NCI-H1694 treated with DMSO at 0.1 percent for 48 hours (cell line): ENCODE measurements at regions not wholly inside any gene's neighbourhood (a gene's known extent, or its start where the extent isn't known, plus 50 kb on each side); places are given as distances from the start of the nearest gene placed in this dataset.
"Not testable (repeated sequence)": the region's sequence is repeated elsewhere in the genome, so short reads cannot be mapped to it uniquely, and the experiment has no call there.

Experiments
- DNase-seq: peaks from one replicate; lab custom pipeline; 2025; lab: John Stamatoyannopoulos, UW

DNA sequence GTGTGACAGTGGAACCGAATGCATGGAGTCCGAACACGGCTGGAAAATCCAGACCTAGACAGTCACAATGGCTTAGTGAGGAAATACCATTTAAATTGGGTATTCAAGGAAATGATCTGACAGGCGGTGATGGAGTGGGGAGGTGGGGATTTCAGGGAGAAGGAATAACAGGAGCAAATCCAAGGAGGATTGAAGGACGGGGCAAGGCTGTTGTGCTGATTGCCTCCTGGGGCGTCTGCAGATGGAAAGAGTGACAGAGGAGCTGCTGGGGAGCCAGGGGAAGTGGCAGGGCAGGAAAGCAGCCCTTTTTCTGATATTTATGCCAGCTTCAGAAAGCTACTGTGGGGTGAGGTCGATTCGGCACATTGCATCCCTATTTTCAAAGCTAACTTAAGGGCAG is 99.1 kb upstream of the FMN2 start:
- not testable (repeated sequence) for DNase-seq

DNA sequence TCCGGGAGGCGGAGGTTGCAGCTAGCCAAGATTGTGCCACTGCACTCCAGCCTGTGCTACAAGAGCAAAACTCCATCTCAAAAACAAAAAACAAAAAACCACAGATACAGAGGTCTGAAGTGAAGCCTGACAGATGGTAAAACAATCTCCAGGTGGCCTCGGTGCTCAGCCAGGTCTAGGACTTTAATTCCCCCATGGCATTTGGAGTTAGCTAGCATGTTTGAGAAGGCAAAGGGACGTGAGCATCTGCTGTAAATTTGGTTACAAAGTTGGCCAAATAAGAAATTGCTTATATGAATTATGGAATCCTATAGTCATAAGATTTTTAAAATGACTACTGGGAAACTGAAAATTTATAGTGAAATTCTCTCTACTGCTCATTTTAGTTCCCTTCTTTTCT is 98.3 kb upstream of the FMN2 start:
- DNase-seq = no peak

DNA sequence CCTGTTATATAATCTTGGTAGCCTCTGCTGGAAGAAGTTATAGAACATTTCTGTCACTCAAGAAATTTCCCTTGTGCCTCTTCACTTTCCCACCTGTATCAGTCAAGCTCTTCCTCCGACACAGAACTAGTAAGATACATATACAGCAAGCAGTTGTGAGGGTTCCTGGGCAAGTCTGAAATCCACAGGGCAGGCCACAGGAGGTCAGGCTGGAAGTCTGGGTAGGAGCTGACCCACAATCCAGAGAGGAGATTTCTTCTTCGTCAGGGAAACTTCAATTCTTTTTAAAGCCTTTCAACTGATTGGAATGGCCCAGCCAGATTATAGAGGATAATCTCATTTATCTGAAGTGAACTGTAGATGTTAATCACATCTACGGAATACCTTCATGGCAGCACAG is 96.4 kb upstream of the FMN2 start:
- no peak for DNase-seq

DNA sequence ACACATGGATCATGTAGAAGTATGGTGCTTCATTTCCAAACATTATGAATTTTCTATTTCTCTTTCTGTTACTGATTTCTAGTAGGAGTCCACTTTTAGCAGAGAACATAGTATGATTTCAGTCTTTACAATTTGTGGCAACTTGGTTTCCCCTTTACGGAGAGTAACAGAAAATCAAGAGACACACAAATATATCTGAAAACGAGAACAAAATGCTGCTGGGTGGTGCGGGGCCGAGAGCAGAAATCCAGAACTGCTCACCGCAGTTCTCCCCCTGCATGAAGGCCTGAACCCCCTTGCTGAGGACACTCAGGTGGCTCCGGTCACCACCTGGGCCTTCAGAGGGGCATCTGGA is 94.5 kb upstream of the FMN2 start:
- DNase-seq = no peak

DNA sequence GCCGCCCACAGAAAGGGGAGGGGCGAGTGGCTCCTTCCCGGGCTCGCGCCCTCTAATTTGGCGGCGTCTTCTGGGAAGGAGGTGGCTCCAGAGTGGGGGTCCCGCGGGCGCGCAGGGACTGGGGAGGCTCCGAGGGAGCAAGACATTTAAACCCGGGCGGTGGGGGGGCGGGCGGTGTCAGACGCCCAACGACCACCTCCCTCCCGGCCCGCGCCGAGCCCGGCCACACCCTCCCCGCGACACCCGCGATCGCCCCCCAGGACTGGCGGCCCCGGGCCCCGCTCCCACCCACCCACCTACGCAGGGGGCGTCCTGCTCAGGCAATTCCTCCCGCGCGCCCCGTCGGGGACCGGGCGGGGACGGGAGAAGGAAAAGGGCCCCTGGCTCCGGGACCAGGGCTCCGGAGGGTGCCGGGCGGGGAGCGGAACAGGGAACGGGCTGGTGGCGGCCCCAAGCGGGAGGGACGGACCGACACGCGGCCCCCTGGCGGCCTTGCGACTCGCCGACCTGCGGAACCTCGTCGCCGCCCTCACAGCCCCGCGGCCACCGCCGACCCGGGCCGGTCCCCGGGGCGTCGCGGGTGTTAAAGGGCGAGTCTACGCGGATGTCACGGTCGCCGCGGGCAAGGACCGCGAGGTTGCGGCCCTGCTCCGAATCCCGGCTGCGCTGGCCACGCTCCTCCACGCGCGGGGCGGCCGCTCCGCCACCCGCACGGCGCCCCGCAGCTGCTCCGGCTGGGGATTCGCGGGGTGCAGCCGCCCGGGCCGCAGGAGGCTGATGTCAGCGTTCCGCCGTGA is 94.0 kb upstream of the FMN2 start:
- DNase-seq = no peak

DNA sequence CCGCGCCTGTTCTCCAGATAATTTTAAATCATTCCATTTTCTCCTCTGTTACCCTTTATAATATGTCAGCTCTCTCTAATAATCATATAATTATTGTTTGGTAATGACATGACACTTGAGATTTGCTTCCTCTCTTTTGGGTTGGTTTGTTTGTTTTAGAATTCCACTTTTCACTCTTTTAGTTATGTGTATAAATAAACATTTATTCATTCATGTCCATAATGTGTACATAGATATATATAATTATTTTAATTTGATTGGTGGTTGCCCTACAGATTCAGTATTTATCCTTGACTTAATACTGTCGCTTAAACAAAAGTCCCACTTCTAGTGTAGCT is 93.4 kb upstream of the FMN2 start:
- DNase-seq = no peak

DNA sequence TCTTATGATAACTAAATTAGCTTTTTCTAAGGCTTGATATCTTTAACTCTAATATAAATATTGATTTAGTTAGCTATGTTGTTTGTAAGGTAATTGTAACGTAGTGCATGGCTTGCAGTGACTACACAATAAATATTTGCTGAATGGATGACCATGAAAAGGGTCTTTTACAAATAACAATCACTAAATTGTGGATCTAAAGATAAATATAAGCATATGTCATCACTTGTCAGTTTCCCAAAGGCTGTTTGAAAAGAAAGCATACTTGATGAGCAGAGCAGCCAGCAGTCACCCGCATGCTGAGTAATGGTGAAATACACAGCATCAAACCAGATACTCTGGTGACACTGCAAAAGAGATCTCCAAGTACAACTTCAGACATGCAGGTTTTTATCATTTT is 92.5 kb upstream of the FMN2 start:
- DNase-seq = no peak

DNA sequence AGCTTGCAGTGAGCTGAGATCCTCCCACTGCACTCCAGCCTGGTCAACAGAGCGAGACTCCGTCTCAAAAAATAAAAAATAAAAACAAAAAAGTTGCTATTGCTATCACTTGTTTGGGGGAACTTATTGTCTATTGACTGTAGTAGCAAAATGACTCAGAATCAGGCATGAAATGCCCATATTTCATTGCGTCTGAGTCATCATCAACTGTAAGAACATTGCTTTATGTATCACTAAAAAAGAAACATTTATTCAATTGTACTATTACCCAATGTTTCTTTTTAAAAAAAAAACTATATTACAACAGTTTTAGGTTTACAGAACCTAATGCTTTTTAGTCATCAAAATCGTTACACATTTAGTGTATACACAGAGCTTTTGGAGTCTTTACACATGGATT is 91.0 kb upstream of the FMN2 start:
- no peak for DNase-seq

DNA sequence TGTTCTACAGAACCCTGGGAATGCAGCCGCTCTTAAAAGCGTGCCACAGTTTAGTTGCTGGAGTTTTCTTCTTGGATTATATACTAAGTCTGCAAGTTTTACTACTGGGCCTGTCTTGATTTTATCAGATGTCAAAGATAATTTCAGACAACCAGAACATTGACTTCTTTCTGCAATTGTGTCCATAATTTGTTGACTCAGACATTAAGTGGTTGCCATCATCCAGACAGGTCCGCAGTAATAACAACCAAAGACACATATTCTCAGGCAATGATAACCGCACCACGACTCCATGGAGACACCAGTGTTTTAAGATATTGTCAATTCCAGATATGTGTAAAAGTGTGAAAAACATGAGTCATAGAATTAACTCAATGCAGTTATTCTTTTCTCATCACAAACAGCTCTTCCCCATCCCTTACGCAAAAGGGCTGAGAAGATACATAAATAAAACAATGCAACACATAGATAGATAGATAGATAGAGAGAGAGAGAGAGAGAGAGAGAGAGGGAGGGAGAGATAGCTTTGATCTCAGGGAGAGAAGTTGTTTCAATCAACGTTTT is 90.4 kb upstream of the FMN2 start:
- DNase-seq = no peak

DNA sequence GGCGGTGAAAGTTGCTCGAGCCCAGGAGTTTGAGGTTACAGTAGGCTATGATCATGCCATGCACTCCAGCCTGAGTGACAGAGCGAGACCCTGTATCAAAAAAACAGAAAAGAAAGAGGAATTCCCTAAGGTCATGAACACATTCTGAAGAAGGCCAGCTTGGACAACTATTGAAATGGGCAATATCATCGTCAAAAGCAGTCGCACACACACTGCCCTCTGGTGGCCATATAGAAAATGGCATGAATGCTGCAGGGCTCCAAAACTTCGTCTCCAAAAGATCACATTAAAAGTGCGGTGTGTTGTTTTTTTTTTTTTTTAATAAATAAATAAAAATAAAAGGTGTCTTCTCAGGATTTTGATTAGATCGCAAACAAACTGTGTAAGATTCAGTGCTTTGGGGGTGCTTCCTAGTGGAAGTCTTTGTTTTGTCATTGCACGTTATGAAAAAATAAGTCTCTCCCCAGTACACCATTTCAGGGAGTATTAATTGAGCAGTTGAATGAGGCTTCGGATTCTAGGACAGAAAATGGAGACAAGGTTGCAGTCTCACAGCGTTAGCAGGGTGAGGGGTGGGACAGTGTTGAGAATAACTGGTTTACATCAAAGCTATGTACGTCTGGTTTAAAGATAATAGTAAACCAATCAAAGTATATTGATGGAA is 87.5 kb upstream of the FMN2 start:
- DNase-seq = no peak

DNA sequence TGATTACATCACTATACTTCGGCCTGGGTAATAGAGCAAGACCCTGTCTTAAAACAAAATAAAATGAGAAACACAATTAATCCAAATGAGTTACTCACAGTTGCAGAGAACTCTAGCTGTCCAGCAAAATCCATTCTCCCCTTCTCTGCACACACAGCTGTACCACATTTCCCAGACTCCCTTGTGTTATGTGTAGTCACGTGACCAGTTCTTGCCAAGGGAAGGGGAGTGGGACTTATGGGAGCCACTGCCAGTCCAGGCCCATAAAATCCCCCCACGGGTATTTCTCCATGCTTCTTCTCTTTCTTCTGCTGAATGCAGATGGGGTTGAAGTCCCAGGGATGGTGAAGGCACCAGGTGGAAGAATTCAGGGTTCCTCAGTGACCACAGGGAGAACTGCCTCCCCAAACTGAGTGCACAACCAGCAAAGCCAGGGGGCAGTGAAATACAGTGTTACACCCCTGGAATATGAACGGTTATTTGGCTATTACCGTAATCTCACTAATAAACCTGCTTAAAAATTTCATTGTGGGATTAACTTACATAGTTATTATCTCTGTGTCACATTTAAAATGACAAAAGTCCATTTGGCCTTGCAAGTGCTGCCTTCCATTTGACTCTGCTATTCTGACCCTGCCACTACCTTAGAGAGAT is 85.6 kb upstream of the FMN2 start:
- no peak for DNase-seq

DNA sequence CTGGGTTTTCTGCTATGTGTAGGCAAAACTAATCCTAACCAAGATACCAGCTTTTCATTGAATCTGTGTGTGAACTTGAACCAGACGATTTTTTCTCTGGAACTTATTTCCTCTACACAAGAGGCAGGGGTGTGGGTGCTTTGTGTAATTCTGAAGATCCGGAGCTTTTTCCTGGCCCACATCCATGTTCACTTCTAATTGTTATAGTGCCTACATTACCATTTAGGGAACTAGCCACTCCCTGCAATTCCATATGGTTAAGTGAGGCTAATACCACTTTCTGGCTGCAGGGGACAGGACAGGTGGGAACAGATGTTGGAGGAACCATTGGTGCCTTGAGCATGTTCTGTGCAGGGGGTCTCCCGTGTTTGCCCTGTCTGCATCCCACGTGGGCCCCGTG is 83.4 kb upstream of the FMN2 start:
- DNase-seq = no peak

DNA sequence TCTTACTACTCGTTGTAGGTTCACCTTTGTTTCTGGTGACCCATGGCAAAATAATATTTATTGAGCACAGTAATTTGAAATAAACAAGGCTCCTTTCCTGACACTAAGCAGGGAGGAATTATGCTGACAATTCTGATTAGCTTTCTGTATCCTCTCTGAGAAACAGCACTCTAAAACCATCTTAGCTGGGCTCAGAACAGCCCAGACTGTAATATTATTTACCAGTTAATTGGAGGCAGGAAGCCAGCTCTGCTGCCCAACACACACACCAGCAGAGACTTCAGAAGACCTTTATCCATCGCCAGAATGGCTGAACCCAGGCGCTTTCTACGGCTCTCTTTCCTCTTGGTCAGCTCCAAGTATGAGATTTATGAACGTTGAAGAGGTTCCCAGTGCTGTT is 77.6 kb upstream of the FMN2 start:
- no peak for DNase-seq

DNA sequence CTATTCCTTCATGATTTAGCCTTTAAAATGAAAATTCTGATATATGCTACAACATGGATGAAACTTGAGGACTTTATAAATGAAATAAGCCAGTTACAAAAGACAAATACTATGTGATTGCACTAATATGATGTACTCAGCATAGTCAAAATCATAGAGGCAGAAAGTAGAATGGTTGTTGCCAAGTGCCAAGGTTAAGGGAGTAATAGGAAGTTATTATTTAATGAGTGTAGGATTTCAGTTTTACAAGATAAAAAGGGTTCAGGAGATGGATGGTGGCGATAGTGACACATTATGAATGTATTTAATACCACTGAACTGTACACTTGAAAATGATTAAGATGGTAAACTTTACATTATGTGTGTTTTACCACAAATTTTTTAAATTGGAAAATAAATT is 73.1 kb upstream of the FMN2 start:
- no peak for DNase-seq

DNA sequence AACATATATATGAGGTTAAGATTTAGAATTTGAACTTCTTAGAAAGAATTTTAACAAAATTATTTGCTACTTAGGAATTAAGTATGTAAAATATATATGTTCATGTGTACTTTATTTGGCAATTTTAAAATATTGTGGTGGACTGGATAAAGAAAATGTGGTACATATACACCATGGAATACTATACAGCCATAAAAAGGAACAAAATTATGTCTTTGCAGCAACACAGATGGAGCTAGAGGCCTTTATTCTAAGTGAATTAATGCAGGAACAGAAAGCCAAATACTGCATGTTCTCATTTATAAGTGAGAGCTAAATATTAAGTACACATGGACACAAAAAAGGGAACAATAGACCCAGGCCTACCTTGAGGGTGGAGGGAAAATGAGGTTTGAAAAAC is 72.2 kb upstream of the FMN2 start:
- DNase-seq = no peak

DNA sequence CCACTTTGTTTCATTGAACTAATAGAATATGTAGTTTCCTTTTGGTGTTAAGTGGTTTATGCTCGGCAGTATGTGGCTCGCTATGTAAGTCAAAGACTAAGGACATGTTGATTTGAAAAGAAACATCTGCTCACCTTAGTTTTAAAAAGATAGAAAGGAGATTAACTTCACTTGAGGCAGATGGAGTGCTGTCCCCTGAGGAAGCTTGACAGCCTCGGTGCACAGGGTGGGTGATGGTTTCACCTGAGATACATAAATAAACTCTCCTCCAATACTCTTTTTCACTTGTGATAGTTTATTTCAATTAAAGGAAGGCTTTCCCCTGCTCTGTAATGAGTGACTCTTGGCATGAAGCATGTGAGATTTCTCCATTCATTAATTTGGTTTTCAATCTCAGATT is 70.8 kb upstream of the FMN2 start:
- DNase-seq = no peak

DNA sequence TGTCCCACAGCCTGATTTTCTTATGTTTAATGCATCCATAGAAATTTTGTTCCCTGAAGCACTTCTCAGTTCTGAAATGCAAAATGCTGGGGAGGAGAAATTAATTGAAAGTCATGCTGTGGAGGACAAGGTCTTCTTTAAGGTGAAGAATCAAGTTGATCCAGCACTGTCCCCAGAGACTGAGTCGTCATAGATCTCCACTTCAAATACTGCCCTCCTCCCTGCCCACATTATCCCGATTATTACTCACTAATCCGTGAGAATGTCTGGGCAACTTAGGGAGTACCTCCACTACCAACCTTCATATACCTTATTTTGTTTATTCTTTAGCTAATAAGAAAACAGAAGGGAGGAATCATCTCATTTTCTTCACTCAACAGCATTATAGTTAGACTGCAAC is 70.0 kb upstream of the FMN2 start:
- no peak for DNase-seq

DNA sequence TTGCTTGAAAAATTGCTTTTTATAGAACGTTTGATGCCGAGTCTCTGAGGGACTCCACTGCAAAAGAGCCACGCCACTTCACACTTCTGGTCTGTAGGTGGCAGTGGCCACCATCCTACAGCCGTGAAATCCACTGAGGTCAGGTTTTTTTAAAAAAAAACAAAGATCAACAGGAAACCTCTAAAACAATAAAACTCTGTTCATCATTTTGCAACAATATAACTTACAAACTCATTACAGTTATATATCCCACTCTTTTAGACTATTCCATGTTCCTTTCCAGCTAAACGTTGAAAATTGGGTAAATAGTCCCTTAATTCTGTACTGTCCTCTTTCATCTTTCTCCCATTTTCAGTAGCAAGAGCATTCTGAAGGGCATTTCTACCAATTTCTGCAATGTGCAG is 64.6 kb upstream of the FMN2 start:
- peak; percentile 68 for DNase-seq

DNA sequence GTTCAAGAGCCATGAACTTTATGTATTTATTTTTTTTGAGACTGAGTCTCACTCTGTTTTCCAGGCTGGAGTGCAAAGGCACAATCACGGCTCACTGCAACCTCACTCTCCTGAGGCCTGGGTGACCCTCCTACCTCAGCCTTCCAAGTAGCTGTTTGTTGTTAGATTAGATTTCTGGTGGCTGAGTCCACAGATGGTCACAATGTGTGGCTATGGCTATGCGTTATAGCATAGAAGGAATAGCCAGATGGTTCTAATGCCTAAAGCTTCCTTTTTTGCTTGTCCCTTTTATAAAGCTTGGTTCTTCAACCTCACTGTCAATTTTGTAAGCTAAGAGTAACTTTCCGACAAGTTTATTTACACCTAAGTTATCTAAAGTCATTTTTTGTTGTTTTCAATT is 62.3 kb upstream of the FMN2 start:
- DNase-seq = no peak

DNA sequence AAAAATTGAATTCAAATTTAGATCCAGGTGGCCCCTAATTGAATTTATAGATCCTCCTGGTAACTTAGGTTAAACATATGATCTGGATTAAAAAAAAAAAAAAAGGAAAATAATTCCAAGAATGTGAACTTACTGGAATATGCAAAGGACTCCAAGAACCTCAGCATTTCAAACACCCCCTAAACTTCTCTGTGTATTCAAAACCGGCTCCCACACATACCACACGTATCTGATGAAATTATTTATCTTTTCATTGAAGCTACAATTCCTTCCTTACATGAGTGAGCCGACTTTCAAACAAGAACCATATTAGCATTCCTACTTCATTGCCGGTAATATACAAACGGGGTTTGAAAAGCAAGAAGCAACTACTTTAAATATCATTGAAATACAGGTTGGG is 61.4 kb upstream of the FMN2 start:
- no peak for DNase-seq

DNA sequence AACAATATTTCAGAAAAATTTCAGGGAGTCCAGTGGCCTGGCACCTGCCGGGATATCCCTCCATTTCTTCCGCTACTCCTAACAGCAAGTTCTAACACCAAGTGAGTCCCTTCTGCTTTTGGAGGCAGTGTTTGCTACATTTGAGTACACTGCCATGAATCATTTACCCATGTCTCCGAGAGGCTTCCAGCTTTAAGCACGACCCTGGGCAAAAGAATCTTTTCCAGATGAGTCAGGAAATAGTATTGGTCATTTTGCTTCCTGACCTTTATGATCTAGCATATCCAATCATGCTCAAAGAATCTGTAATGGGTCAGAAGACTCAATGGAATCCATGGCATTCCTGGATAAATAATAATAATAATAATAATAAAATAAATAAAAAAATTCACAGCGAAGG is 60.7 kb upstream of the FMN2 start:
- no peak for DNase-seq

DNA sequence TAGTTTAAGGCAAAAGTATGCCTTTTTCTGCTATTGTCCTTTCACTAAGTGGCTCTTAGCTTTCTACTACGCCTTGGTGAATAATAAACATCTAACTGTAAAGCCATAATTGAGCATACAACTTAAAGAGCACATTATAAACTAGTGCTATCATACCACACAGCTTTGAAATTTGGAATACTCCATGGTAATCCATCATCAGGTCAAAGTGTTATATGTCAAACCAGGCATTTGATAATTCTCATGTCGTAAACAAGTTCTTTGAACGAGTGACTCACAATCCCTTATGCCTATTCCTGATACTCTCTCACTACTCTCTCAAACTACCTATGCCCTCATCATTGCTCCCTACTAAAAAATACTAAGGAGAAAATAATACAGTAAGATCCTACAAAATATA is 60.3 kb upstream of the FMN2 start:
- DNase-seq = no peak

DNA sequence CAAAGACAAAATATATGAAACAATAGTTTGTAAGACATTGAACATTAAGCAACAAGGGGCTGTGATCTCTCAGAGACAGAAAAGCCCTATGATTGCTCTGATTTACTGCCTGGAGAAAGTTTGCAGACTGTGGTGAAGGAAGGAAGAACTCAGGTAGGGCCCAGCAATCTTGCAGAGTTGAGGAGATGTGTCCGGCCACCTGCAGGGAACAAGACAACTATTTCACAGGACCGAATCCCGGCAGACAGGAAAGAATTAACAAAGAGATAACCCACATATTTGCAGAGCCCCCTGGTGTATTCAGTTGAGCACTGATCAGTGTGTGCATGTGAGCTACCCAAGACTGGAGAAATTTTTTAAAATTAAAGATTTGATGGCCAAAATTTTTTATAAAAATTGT is 58.3 kb upstream of the FMN2 start:
- DNase-seq = no peak
